GM12875 (cell line): ENCODE measurements at regions not wholly inside any gene's neighbourhood (a gene's known extent, or its start where the extent isn't known, plus 50 kb on each side); places are given as distances from the start of the nearest gene placed in this dataset.

Source experiments
- H3K4me3 ChIP-seq: one replicate; pipeline ENCODE4 v1.5.1; 2011; ENCODE audit warnings: low read depth, low read length, control low read depth
- CTCF ChIP-seq: IDR thresholded peaks from 2 replicates; pipeline ENCODE4 v1.5.1; 2011; ENCODE audit warnings: low read depth, mild to moderate bottlenecking, control low read depth, inconsistent platforms, low read length, moderate library complexity, borderline replicate concordance; ENCODE audit not compliant: insufficient read depth

GRCh38 chr4:129903861-129904260 is 807.9 kb downstream of the C4orf33 start:
- TF ChIP-seq CTCF: no peak
- no peak overlapping the region for H3K4me3 ChIP-seq

- TF ChIP-seq CTCF: no peak
Observed at GRCh38 chr4:129905256-129905655, 809.3 kb downstream of the C4orf33 start.

GRCh38 chr4:129908117-129908516 is 812.2 kb downstream of the C4orf33 start:
- H3K4me3 ChIP-seq: no peak overlapping the region
- TF ChIP-seq CTCF: no peak

More at GRCh38 chr4:129905256-129905655, 809.3 kb downstream of the C4orf33 start:
- H3K4me3 ChIP-seq: no peak overlapping the region

- no peak for TF ChIP-seq CTCF
- no peak overlapping the region for H3K4me3 ChIP-seq
Observed at GRCh38 chr4:129916991-129917390, 821.0 kb downstream of the C4orf33 start.

GRCh38 chr4:129917651-129918050 is 821.7 kb downstream of the C4orf33 start:
- no peak for TF ChIP-seq CTCF

GRCh38 chr4:129926936-129927335 is 831.0 kb downstream of the C4orf33 start:
- H3K4me3 ChIP-seq: no peak overlapping the region
- no peak for TF ChIP-seq CTCF

More at GRCh38 chr4:129917651-129918050, 821.7 kb downstream of the C4orf33 start:
- no peak overlapping the region for H3K4me3 ChIP-seq

- H3K4me3 ChIP-seq: no peak overlapping the region
- no peak for TF ChIP-seq CTCF
Observed at GRCh38 chr4:129929052-129929451, 833.1 kb downstream of the C4orf33 start.
